Suprapubic skin (tissue), 4 donors: ENCODE measurements at regions not wholly inside any gene's neighbourhood (a gene's known extent, or its start where the extent isn't known, plus 50 kb on each side); places are given as distances from the start of the nearest gene placed in this dataset.

Experiments
- POLR2A ChIP-seq, 2 donors: fragments of 450-650 bp; IDR thresholded peaks; one replicate each; pipeline ENCODE4 v1.6.1; 2017; ENCODE audit warnings: antibody characterized with exemption in 2 of 2, mild to moderate bottlenecking in 2 of 2, moderate library complexity in 2 of 2
- POLR2AphosphoS5 ChIP-seq, 3 donors: sonication (generic); formaldehyde crosslinking; IDR thresholded peaks; one replicate each; pipeline ENCODE4 v1.6.1; 2017; ENCODE audit warnings: antibody characterized with exemption in 3 of 3
- TF ChIP-seq, protein P1 (sequence below), 2 donors: fragments of 200-600 bp in 1 of 2; fragments of 450-650 bp in 1 of 2; sonication (generic) in 1 of 2; IDR thresholded peaks; one replicate each; pipeline ENCODE4 v1.5.1; 2016 to 2019; ENCODE audit warnings: antibody characterized with exemption in 2 of 2, mild to moderate bottlenecking in 1 of 2, moderate library complexity in 1 of 2

DNA sequence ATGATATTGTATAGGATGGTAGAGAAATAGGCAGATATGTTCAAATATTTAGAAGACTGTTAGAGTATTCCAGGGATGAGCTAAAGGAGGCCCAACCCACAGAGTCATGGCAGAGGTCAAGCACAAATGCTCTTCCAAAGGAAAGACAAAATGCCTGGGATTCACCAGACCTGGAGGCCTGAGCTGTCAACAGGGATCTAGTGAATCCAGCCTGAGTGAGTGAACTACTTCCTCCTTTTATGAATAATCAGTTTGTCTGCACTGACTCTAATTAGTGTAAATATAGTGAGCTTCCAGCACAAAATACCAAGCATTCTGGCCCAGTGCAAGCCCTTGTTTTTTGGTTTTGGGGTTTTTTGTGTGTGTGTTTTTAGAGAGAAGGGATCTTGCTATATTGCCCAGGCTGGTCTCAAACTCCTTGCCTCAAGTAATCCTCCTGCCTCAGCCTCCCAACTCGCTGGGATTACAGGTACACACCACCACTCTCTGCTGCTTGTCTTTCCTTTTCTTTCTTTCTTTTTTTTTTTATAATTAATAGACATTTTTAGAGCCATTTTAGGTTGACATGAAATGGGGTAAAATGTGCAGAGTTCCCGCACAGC lies 244.4 kb downstream of the SKIDA1 start:
- TF ChIP-seq, protein P1, sequence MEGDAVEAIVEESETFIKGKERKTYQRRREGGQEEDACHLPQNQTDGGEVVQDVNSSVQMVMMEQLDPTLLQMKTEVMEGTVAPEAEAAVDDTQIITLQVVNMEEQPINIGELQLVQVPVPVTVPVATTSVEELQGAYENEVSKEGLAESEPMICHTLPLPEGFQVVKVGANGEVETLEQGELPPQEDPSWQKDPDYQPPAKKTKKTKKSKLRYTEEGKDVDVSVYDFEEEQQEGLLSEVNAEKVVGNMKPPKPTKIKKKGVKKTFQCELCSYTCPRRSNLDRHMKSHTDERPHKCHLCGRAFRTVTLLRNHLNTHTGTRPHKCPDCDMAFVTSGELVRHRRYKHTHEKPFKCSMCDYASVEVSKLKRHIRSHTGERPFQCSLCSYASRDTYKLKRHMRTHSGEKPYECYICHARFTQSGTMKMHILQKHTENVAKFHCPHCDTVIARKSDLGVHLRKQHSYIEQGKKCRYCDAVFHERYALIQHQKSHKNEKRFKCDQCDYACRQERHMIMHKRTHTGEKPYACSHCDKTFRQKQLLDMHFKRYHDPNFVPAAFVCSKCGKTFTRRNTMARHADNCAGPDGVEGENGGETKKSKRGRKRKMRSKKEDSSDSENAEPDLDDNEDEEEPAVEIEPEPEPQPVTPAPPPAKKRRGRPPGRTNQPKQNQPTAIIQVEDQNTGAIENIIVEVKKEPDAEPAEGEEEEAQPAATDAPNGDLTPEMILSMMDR (IDR thresholded peaks at IDR 0.05): no peak
- TF ChIP-seq POLR2AphosphoS5 (IDR thresholded peaks at IDR 0.05) (no peak), POLR2A (IDR thresholded peaks at IDR 0.05) (no peak)
